Panc1 (cell line): ENCODE measurements at regions not wholly inside any gene's neighbourhood (a gene's known extent, or its start where the extent isn't known, plus 50 kb on each side); places are given as distances from the start of the nearest gene placed in this dataset.

Experiments
- CTCF ChIP-seq: fragments of 450-650 bp; IDR thresholded peaks from 2 replicates; pipeline ENCODE4 v1.5.1; 2017; ENCODE audit warnings: mild to moderate bottlenecking
- POLR2AphosphoS5 ChIP-seq: IDR thresholded peaks from 2 replicates; pipeline ENCODE4 v1.6.1; 2012; ENCODE audit warnings: mild to moderate bottlenecking, low read depth, low read length, moderate library complexity
- REST ChIP-seq, 2 experiments: IDR thresholded peaks; 2 replicates each; pipeline ENCODE4 v1.6.1; 2011 to 2012; ENCODE audit warnings: low read depth in 2 of 2, control low read depth in 1 of 2, low read length in 1 of 2, mild to moderate bottlenecking in 1 of 2, moderate library complexity in 1 of 2; ENCODE audit not compliant: insufficient read depth in 1 of 2
- SIN3A ChIP-seq: IDR thresholded peaks from 2 replicates; pipeline ENCODE4 v1.6.1; 2012; ENCODE audit warnings: low read depth, mild to moderate bottlenecking, low read length, moderate library complexity, borderline replicate concordance; ENCODE audit not compliant: insufficient read depth

- TF ChIP-seq CTCF (no peak), POLR2AphosphoS5 (no peak), REST (IDR thresholded peaks at IDR 0.05; ENCODE audit: insufficient read depth in 1 of 2, low read depth in 2 of 2, low read length in 1 of 2) (no peak), SIN3A (no peak)
Observed at GRCh38 chr5:116626272-116626723, 51.7 kb upstream of the SEMA6A start.
